ENCODE measurements at regions not wholly inside any gene's neighbourhood (a gene's known extent, or its start where the extent isn't known, plus 50 kb on each side); places are given as distances from the start of the nearest gene placed in this dataset.

DNA sequence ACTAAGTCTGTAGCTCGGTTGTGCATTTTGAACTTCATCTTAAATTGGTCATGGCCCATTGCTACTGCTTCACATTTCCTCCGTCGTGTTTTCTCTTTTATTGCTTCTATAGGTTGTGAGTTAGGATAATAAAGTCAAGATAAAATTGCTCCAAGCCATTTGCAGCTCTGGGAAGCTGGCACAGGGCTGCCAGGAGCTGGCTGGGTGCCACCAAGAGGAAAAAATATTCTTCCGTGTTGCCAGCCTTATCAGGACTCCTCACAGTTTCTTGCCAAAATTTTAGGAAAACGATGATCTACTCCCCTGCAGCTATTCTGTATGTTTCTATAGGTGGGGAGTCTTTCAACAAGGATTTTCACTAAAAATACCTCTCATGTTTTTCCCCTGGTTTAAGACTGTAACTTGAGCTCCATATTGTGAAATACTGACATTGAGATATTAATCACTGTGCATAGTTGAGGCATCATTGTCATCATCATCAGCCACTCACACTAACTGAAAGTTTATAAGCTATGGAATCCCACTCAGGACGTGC lies 55.4 kb upstream of the PIAS1 start (continued):
- TF ChIP-seq MYNN (tag by site-specific recombination; IDR thresholded peaks at IDR 0.05; ENCODE audit: borderline replicate concordance) = no peak
- TF ChIP-seq ZNF785 (tag by site-specific recombination; IDR thresholded peaks at IDR 0.05) = no peak
- 0 out of 2 replicates have a peak, but pooled peaks have one; percentile 55 for TF ChIP-seq BCL11B (tag by site-specific recombination; IDR thresholded peaks at IDR 0.05; ENCODE audit: low read depth)
- TF ChIP-seq, protein P1, sequence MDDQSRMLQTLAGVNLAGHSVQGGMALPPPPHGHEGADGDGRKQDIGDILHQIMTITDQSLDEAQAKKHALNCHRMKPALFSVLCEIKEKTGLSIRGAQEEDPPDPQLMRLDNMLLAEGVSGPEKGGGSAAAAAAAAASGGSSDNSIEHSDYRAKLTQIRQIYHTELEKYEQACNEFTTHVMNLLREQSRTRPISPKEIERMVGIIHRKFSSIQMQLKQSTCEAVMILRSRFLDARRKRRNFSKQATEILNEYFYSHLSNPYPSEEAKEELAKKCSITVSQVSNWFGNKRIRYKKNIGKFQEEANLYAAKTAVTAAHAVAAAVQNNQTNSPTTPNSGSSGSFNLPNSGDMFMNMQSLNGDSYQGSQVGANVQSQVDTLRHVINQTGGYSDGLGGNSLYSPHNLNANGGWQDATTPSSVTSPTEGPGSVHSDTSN (CRISPR knock-in tag; IDR thresholded peaks at IDR 0.05) = no peak
- no peak for TF ChIP-seq ZBTB48 (tag by site-specific recombination; IDR thresholded peaks at IDR 0.05)
- no peak for TF ChIP-seq KLF8 (tag by site-specific recombination; IDR thresholded peaks at IDR 0.05)
- TF ChIP-seq ZNF394 (tag by site-specific recombination; IDR thresholded peaks at IDR 0.05; ENCODE audit: borderline replicate concordance) = no peak
- no peak for TF ChIP-seq ZFP3 (tag by site-specific recombination; IDR thresholded peaks at IDR 0.05; ENCODE audit: low read depth)
- TF ChIP-seq SP3 (tag by site-specific recombination; IDR thresholded peaks at IDR 0.05) = no peak
- TF ChIP-seq, protein P2, sequence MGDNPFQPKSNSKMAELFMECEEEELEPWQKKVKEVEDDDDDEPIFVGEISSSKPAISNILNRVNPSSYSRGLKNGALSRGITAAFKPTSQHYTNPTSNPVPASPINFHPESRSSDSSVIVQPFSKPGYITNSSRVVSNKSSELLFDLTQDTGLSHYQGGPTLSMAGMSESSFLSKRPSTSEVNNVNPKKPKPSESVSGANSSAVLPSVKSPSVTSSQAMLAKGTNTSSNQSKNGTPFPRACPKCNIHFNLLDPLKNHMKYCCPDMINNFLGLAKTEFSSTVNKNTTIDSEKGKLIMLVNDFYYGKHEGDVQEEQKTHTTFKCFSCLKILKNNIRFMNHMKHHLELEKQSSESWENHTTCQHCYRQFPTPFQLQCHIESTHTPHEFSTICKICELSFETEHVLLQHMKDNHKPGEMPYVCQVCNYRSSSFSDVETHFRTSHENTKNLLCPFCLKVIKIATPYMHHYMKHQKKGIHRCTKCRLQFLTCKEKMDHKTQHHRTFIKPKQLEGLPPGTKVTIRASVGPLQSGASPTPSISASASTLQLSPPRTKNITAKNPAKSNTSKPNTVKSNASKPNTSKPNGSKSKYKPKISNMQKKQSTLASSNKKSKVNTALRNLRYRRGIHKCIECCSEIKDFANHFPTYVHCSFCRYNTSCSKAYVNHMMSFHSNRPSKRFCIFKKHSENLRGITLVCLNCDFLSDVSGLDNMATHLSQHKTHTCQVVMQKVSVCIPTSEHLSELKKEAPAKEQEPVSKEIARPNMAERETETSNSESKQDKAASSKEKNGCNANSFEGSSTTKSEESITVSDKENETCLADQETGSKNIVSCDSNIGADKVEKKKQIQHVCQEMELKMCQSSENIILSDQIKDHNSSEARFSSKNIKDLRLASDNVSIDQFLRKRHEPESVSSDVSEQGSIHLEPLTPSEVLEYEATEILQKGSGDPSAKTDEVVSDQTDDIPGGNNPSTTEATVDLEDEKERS (tag by site-specific recombination; IDR thresholded peaks at IDR 0.05) = no peak
- no peak for TF ChIP-seq ZNF626 (tag by site-specific recombination; IDR thresholded peaks at IDR 0.05)
- TF ChIP-seq ZNF544 (tag by site-specific recombination; IDR thresholded peaks at IDR 0.05) = no peak
- no peak for TF ChIP-seq ZNF621 (tag by site-specific recombination; IDR thresholded peaks at IDR 0.05)
- TF ChIP-seq ZNF623 (tag by site-specific recombination; IDR thresholded peaks at IDR 0.05) = no peak

DNA sequence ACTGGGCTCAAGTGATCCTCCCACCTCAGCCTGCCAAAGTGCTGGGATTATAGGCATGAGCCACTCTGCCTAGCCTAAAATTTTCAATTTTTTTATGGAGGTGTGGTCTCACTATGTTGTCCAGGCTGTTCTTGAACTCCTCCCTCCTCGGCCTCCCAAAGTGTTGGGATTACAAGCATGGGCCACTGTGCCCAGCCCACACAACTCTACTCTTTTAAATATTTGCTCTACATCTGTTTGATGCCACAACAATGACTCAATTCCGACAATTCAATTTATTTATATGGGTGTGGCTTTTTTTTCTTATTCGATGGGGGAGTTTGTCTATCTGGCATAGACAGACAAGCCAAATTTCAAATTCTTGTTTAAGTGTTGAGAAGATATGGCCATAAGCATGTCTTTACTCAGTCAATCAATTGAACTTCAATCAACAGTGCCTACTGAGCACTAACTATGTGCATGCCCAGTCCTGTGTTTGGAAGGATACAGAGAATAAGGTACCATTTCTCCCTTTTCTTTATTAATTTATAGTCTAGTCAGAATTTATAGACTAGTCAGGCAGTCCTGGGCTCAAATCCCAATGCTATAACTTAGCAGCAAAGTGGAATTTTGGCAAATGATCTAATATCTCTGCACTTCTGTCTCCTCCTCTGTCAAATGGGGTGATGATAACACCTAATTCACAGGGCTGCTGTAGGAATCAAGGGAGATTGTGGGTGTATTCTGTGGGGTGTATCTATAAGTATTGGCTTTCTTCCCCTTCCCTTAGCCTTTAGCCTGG lies 54.6 kb upstream of the PIAS1 start:
- peaks cover 12% of the 10 kb centered on the region for H3K4me1 ChIP-seq (ENCODE audit: control insufficient read depth, insufficient read depth, low read length)
- no peak overlapping the region for H3K27ac ChIP-seq (ENCODE audit: extremely low read depth, low read depth, low read length)
- TF ChIP-seq ZNF121 (tag by site-specific recombination; IDR thresholded peaks at IDR 0.05) (0 out of 2 replicates have a peak, but pooled peaks have one; percentile 22), ZNF404 (tag by site-specific recombination; IDR thresholded peaks at IDR 0.05) (no peak), ZNF341 (tag by site-specific recombination; IDR thresholded peaks at IDR 0.05; ENCODE audit: low read depth) (peak; percentile 84)
- no peaks in the 10 kb centered on the region for H3K9me3 ChIP-seq (ENCODE audit: control insufficient read depth, insufficient read depth, low read depth, low read length)
- CTCF ChIA-PET = interaction anchor here (0.8 to 1.1 kb wide), 2 partner anchors 12 kb away, joined by 3 to 5 read pairs; no protein-coding TSS in a partner anchor
- POLR2A ChIA-PET = interaction anchor here (1.2 to 1.9 kb wide), 2 partner anchors 31 to 55 kb away, joined by 3 to 9 read pairs; partner anchors contain the start of gene PIAS1
- H3K36me3 ChIP-seq (ENCODE audit: control insufficient read depth in 2 of 2, insufficient read depth in 1 of 2, low read length in 2 of 2) = no peaks in the 10 kb centered on the region
- H3K4me3 ChIP-seq (ENCODE audit: low read depth, low read length) = no peak overlapping the region

DNA sequence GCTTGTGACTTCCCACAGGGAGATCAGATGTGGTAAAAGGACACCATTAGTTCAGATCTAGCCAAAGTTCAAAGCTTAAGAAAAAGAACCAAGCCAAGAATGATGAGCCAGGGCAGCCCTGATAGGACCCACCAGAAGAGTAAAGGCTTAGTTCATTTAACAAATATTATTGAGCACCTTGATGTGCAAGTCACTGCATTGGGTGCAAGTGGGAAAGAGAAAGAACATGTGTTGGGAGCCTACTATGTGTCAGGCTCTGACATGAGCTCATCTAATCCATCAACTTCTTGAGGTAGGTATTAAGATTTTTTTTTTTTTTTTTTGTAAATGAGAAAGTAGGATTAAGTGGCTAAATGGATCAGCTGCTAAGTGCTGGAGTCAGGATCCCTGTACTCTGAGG lies 53.4 kb upstream of the PIAS1 start:
- Histone ChIP-seq H3K4me1 (ENCODE audit: control insufficient read depth, insufficient read depth, low read length) (peaks cover 12% of the 10 kb centered on the region), H3K36me3 (ENCODE audit: control insufficient read depth in 2 of 2, insufficient read depth in 1 of 2, low read length in 2 of 2) (no peaks in the 10 kb centered on the region), H3K4me3 (ENCODE audit: low read depth, low read length) (no peak overlapping the region), H3K9me3 (ENCODE audit: control insufficient read depth, insufficient read depth, low read depth, low read length) (no peaks in the 10 kb centered on the region), H3K27ac (ENCODE audit: extremely low read depth, low read depth, low read length) (no peak overlapping the region)
- POLR2A ChIA-PET = no interaction called here
- no peak for TF ChIP-seq ZSCAN23 (tag by site-specific recombination; IDR thresholded peaks at IDR 0.05)
- TF ChIP-seq, protein P3, sequence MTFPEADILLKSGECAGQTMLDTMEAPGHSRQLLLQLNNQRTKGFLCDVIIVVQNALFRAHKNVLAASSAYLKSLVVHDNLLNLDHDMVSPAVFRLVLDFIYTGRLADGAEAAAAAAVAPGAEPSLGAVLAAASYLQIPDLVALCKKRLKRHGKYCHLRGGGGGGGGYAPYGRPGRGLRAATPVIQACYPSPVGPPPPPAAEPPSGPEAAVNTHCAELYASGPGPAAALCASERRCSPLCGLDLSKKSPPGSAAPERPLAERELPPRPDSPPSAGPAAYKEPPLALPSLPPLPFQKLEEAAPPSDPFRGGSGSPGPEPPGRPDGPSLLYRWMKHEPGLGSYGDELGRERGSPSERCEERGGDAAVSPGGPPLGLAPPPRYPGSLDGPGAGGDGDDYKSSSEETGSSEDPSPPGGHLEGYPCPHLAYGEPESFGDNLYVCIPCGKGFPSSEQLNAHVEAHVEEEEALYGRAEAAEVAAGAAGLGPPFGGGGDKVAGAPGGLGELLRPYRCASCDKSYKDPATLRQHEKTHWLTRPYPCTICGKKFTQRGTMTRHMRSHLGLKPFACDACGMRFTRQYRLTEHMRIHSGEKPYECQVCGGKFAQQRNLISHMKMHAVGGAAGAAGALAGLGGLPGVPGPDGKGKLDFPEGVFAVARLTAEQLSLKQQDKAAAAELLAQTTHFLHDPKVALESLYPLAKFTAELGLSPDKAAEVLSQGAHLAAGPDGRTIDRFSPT (tag by site-specific recombination; IDR thresholded peaks at IDR 0.05) = no peak
- no peak for TF ChIP-seq ZNF521 (tag by site-specific recombination; IDR thresholded peaks at IDR 0.05)
- TF ChIP-seq, protein P4, sequence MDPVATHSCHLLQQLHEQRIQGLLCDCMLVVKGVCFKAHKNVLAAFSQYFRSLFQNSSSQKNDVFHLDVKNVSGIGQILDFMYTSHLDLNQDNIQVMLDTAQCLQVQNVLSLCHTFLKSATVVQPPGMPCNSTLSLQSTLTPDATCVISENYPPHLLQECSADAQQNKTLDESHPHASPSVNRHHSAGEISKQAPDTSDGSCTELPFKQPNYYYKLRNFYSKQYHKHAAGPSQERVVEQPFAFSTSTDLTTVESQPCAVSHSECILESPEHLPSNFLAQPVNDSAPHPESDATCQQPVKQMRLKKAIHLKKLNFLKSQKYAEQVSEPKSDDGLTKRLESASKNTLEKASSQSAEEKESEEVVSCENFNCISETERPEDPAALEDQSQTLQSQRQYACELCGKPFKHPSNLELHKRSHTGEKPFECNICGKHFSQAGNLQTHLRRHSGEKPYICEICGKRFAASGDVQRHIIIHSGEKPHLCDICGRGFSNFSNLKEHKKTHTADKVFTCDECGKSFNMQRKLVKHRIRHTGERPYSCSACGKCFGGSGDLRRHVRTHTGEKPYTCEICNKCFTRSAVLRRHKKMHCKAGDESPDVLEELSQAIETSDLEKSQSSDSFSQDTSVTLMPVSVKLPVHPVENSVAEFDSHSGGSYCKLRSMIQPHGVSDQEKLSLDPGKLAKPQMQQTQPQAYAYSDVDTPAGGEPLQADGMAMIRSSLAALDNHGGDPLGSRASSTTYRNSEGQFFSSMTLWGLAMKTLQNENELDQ (tag by site-specific recombination; IDR thresholded peaks at IDR 0.05; ENCODE audit: low read depth) = no peak
- peak; percentile 91 for TF ChIP-seq ZNF214 (tag by site-specific recombination; IDR thresholded peaks at IDR 0.05; ENCODE audit: borderline replicate concordance)
- TF ChIP-seq KLF1 (tag by site-specific recombination; IDR thresholded peaks at IDR 0.05) = no peak
- CTCF ChIA-PET = interaction anchor here (0.6 to 1.2 kb wide), 3 partner anchors 8 to 154 kb away, joined by 3 to 4 read pairs (median 3); no protein-coding TSS in a partner anchor

Data from HEK293 (cell line).